ENCODE measurements at regions not wholly inside any gene's neighbourhood (a gene's known extent, or its start where the extent isn't known, plus 50 kb on each side); places are given as distances from the start of the nearest gene placed in this dataset.

GRCh38 chr12:124513297-124513867, 54.0 kb downstream of the NCOR2 start:
- in situ Hi-C loops (cut with MboI; ENCODE audit: low sequenced_read_pairs, unreplicated experiment), result no loop called here

GRCh38 chr12:124512667-124513296, 54.6 kb downstream of the NCOR2 start:
- in situ Hi-C loops (cut with MboI; ENCODE audit: low sequenced_read_pairs, unreplicated experiment), result no loop called here
- no peak for DNase-seq (ENCODE audit: low spot score)
- TF ChIP-seq CTCF (IDR thresholded peaks at IDR 0.05; ENCODE audit: borderline replicate concordance, control extremely low read depth, extremely low read depth, insufficient read depth, missing control alignments), result no peak

More at GRCh38 chr12:124513297-124513867, 54.0 kb downstream of the NCOR2 start:
- no peak for DNase-seq (ENCODE audit: low spot score)
- TF ChIP-seq CTCF (IDR thresholded peaks at IDR 0.05; ENCODE audit: borderline replicate concordance, control extremely low read depth, extremely low read depth, insufficient read depth, missing control alignments), result no peak

GRCh38 chr12:124511259-124511985, 56.0 kb downstream of the NCOR2 start:
- TF ChIP-seq CTCF (IDR thresholded peaks at IDR 0.05; ENCODE audit: borderline replicate concordance, control extremely low read depth, extremely low read depth, insufficient read depth, missing control alignments), result no peak
- DNase-seq (ENCODE audit: low spot score), result no peak
- in situ Hi-C loops (cut with MboI; ENCODE audit: low sequenced_read_pairs, unreplicated experiment), result no loop called here

- TF ChIP-seq CTCF (IDR thresholded peaks at IDR 0.05; ENCODE audit: borderline replicate concordance, control extremely low read depth, extremely low read depth, insufficient read depth, missing control alignments), result no peak
- no peak for DNase-seq (ENCODE audit: low spot score)
- in situ Hi-C loops (cut with MboI; ENCODE audit: low sequenced_read_pairs, unreplicated experiment), result no loop called here
Measured at GRCh38 chr12:124510301-124510970, 57.0 kb downstream of the NCOR2 start.

GRCh38 chr12:124509676-124510300, 57.6 kb downstream of the NCOR2 start:
- DNase-seq (ENCODE audit: low spot score), result no peak
- in situ Hi-C loops (cut with MboI; ENCODE audit: low sequenced_read_pairs, unreplicated experiment), result no loop called here

More at GRCh38 chr12:124509676-124510300, 57.6 kb downstream of the NCOR2 start:
- TF ChIP-seq CTCF (IDR thresholded peaks at IDR 0.05; ENCODE audit: borderline replicate concordance, control extremely low read depth, extremely low read depth, insufficient read depth, missing control alignments), result no peak

Measured in GM13976 (cell line).